ENCODE measurements at regions not wholly inside any gene's neighbourhood (a gene's known extent, or its start where the extent isn't known, plus 50 kb on each side); places are given as distances from the start of the nearest gene placed in this dataset.
"Not testable (repeated sequence)": the region's sequence is repeated elsewhere in the genome, so short reads cannot be mapped to it uniquely, and the experiment has no call there.

GRCh38 chr7:113301141-113301540, 182.8 kb upstream of the SMIM30 start:
- no peak for DNase-seq (ENCODE audit: low spot score)

- DNase-seq (ENCODE audit: low spot score), result no peak
These were observed 181.4 kb upstream of the SMIM30 start for GRCh38 chr7:113299748-113300147.

GRCh38 chr7:113298501-113298900, 180.1 kb upstream of the SMIM30 start:
- DNase-seq (ENCODE audit: low spot score), result no peak

- DNase-seq (ENCODE audit: low spot score), result no peak
These were observed 176.4 kb upstream of the SMIM30 start for GRCh38 chr7:113294750-113295149.

GRCh38 chr7:113292105-113292504, 173.8 kb upstream of the SMIM30 start:
- no peak for DNase-seq (ENCODE audit: low spot score)

- DNase-seq (ENCODE audit: low spot score), result no peak
These were observed 172.7 kb upstream of the SMIM30 start for GRCh38 chr7:113291058-113291457.

- peak; percentile 48 for DNase-seq (ENCODE audit: low spot score)
These were observed 170.9 kb upstream of the SMIM30 start for GRCh38 chr7:113289140-113289740.

GRCh38 chr7:113285411-113285810, 167.1 kb upstream of the SMIM30 start:
- no peak for DNase-seq (ENCODE audit: low spot score)

- DNase-seq (ENCODE audit: low spot score), result no peak
These were observed 165.5 kb upstream of the SMIM30 start for GRCh38 chr7:113283861-113284260.

- DNase-seq (ENCODE audit: low spot score), result no peak
These were observed 164.5 kb upstream of the SMIM30 start for GRCh38 chr7:113282875-113283274.

GRCh38 chr7:113281223-113281622, 162.9 kb upstream of the SMIM30 start:
- no peak for DNase-seq (ENCODE audit: low spot score)

- DNase-seq (ENCODE audit: low spot score), result no peak
These were observed 160.9 kb upstream of the SMIM30 start for GRCh38 chr7:113279256-113279655.

- no peak for DNase-seq (ENCODE audit: low spot score)
These were observed 152.4 kb upstream of the SMIM30 start for GRCh38 chr7:113270790-113271189.

- DNase-seq (ENCODE audit: low spot score), result not testable (repeated sequence)
These were observed 151.2 kb upstream of the SMIM30 start for GRCh38 chr7:113269592-113269991.

GRCh38 chr7:113268757-113269156, 150.4 kb upstream of the SMIM30 start:
- no peak for DNase-seq (ENCODE audit: low spot score)

GRCh38 chr7:113267885-113268284, 149.5 kb upstream of the SMIM30 start:
- DNase-seq (ENCODE audit: low spot score), result no peak

GRCh38 chr7:113267271-113267670, 148.9 kb upstream of the SMIM30 start:
- no peak for DNase-seq (ENCODE audit: low spot score)

GRCh38 chr7:113263749-113264148, 145.4 kb upstream of the SMIM30 start:
- DNase-seq (ENCODE audit: low spot score), result no peak

- DNase-seq (ENCODE audit: low spot score), result not testable (repeated sequence)
These were observed 144.9 kb upstream of the SMIM30 start for GRCh38 chr7:113263215-113263742.

- DNase-seq (ENCODE audit: low spot score), result no peak
These were observed 138.7 kb upstream of the SMIM30 start for GRCh38 chr7:113256883-113257531.

- DNase-seq (ENCODE audit: low spot score), result no peak
These were observed 128.8 kb upstream of the SMIM30 start for GRCh38 chr7:113247198-113247597.

GRCh38 chr7:113246738-113247137, 128.4 kb upstream of the SMIM30 start:
- no peak for DNase-seq (ENCODE audit: low spot score)

GRCh38 chr7:113232885-113233284, 114.5 kb upstream of the SMIM30 start:
- DNase-seq (ENCODE audit: low spot score), result no peak

- DNase-seq (ENCODE audit: low spot score), result no peak
These were observed 112.3 kb upstream of the SMIM30 start for GRCh38 chr7:113230691-113231090.

All from pons (tissue), 1 donor.